Kidney tubule cell (primary cell): ENCODE measurements at regions not wholly inside any gene's neighbourhood (a gene's known extent, or its start where the extent isn't known, plus 50 kb on each side); places are given as distances from the start of the nearest gene placed in this dataset.
"Not testable (repeated sequence)": the region's sequence is repeated elsewhere in the genome, so short reads cannot be mapped to it uniquely, and the experiment has no call there.

Experiments used
- DNase-seq: peaks from one replicate; pipeline ENCODE4 v3.0.0-alpha.2; 2018; ENCODE audit warnings: low spot score

DNA sequence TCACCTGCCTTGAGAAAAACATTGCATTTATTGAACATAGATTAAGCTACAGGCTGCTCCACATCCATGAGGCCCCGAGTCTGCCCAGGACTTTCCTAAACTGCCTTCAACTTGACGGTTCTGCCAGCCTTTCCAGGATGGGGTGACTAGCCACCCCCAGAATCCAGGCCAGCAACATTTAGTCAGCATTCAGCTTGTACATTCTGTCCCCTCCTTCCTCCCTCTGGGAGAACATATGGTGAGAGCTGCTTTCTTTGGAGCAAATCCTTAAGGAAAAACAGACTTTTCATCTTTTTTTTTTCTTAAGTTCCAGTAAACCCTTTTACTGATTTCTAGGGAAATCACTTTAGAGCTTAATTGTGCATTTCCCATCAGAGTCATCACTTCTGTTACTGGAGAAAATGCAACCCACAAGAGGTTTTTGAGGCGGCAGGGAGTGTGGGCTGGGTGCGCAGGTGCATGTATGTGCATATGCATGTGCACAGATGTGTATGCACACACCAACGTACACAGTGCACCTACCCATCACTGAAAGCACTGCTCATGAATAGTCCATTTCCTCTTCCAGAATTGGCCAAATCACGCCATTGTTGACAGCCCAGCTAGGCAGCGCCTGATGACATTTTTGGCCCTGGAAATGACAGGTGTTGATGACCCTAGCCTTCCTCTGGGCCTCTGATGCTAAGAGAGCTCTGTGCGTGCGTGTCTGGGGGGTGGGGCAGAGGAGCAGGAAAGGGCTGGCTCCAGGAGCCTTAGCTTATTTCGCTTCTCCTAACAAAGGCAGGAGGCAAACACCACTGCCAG, 145.6 kb downstream of the HSD17B3 start:
- DNase-seq: no peak

- DNase-seq: no peak
Measured at GRCh38 chr9:96154081-96154480, 147.9 kb downstream of the HSD17B3 start.

GRCh38 chr9:96152550-96152949, 149.4 kb downstream of the HSD17B3 start:
- DNase-seq: no peak

GRCh38 chr9:96150324-96151227, 151.4 kb downstream of the HSD17B3 start:
- no peak for DNase-seq

DNA sequence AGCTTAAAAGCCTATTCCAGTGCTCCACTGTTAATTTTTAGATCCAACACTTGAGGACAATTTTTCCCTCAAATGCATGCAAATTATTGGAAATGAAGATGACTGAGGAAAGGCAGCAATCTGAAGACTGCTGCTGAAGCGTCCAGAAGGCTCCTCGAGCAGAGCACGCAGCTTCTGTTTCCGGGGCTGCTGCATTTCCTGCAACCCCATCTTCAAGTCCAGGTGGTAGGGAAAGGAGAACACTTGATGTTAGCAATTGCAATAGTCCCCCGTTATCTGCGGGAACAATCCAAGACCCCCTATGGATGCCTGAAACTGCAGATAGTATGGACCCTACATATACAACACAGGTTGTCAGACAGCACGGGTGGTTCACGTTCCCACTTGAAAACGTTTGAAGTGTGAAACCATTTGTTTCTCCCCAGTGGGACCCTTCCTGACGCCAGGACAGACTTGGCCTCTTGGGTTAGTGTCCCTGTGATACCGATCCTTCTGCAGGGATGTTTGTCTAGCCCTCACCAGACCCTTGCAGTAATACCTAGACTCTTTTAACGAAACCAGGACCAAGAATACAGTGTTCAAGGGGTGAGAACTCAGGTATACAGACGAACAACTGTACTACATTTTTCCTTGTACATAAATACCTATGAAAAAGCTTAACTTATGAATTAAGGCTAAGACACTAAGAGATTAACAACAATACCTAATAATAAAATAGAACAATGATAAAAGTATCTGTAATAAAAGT, 152.3 kb downstream of the HSD17B3 start:
- DNase-seq: no peak

- DNase-seq: no peak
Measured at GRCh38 chr9:96148634-96149532, 153.1 kb downstream of the HSD17B3 start.

GRCh38 chr9:96147029-96147428, 154.9 kb downstream of the HSD17B3 start:
- not testable (repeated sequence) for DNase-seq

GRCh38 chr9:96141666-96142065, 160.3 kb downstream of the HSD17B3 start:
- peak; percentile 23 for DNase-seq

- no peak for DNase-seq
Measured at GRCh38 chr9:96141128-96141474, 160.9 kb downstream of the HSD17B3 start.

DNA sequence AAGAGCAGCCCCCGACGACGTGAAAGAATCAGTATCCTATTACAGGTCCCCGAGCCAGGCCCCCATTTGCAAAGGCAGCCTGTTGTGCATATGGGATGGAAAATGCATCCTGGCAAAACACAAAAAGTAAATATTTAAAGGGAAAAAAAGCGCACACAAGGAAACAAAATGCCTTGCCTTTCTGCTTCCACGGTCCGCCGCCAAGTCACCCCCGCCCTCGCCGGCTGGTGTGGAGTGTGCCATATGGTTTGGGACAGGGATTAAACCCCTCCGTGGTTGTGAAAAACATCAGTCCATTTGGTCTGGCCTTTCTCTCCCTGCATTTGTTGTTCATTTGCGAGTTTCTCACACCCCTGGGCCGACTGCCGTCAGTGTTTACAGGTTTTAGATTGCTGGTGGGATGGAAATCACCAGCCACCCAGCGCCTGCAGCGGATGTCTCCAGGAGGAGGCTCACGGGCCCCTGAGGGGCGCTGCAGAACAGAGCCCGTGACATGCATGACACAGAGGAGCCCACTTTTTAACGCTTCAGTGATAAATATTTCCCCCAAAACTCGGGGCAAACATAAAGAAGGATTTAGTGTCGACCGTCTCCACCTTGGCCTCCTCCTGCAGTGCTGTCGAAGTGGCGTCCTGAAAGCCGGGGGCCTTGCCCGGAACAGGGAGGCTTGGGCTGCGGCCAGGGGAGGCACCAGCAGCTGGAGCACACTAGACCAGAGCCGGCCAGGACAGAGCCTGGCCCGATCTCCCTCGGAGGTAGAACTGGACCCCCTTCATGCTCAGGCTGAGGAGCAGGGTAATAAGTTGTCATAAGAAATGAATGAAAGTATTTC, 161.5 kb downstream of the HSD17B3 start:
- no peak for DNase-seq

DNA sequence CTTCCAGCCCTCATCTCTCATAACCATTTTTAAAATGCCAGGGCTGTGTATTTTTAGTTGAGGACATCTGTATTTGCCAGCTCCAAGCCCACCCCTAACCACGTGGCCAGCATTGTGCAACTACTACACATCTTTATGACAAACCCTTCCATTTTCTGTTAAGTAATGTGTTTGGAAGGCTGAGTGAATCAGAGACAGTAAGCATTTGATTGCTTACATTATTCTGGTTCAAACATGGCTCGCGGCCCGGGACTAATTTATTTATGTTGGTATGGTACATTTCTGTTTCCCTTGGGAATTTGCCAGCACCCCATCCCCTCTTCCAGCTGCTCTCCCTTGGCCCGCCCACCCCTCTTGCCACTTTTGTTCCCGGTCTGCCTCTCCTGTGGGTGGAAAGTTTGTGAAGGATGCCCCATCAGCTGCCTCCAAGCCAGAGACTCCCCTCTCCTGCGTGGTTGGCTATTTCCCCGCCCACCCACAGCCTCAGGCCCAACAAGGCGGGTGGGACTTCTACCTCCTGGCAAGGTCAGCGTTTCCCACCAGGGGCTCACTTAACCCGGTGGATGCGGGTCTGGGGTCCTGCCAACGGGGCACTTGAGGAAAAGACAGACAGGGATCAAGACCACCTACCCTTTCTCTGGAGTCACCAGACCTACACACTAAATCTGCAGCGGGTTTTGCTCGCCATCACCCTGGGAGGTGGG, 162.2 kb downstream of the HSD17B3 start:
- DNase-seq: no peak

DNA sequence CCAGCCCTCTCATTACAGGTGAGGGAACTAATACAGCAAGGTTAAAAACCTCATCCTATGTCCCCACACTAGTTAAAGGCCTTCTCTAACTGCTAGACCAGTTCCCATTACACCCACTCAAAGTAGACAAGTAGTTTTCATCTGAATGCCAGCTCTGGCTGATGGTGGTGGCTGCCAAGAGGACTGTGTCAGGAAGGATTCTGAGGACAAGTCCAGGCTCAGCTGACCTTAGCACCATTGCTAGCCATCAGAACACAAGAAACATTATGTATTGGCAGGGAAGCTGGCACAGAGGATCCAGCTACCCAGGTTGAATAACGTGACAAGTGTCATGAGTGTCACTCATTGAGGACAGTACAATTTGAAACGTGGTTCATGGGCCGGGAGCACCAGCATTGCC, 163.4 kb downstream of the HSD17B3 start:
- no peak for DNase-seq

DNA sequence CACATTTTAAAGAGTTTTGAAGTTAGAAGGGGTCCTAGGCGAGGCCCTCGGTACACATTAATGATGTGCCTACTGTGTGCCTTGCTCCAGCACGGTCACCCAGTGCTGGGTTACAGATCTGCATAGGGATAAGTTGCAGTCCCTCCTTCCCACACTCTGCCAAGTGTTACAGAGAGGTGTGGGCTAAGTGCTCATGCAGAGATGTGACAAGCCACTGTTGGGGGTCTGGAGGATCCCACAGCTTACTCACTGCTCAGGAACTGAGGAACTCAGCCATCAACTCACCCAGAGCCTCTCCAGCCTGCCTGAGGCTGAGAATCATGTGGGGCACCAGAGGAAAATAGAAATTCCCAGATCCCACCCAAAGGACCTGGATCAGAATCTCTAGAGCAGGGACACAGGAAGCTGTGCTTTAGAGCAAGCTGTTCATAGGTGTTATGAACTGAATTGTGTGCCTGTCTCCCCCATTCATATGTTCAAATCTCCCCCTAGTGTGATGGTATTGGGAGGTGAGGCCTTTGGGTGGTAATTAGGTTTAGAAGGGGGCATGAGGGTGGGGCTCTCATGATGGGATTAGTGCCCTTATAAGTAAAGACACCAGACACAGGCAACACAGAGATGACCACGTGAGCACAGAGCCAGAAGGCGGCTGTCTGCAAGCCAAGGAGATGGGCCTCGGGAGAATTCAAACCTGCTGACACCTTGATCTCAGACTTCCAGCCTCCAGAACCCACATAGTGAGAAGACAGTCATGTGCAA, 164.1 kb downstream of the HSD17B3 start:
- peak; percentile 13 for DNase-seq

DNA sequence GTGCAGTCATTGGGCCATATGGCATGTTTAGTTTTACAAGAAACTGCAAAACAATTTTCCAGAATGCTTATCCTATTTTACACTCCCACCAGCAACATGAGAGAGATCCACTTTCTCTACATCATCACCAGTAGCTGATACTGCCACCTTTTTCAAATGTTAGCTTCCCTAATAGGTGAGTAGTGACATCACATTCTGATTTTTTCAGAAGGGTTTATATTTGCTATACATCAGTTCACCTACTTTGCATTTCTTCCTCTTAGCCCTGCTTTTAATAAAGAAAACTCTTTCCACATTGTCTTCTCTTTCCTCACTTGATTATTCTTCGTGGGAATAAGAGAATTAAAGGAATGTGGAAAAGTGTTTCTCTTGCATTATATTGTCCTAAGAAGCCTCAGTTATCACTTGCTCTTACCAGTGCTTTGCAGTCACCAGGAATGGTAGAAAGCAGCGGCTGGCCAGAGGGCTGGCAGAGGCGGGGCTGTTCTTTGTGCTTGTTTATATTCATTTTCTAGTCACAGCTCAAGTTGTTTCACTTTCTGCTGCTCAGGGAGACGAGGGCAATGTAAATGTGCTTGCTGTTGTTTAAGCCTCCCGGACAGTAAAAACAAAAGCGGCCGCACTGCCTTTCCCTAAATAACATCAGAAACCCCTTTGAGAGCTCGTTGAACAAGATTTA, 164.8 kb downstream of the HSD17B3 start:
- DNase-seq: peak; percentile 48

- DNase-seq: no peak
Measured at GRCh38 chr9:96135753-96136290, 166.2 kb downstream of the HSD17B3 start.

GRCh38 chr9:96135076-96135752, 166.8 kb downstream of the HSD17B3 start:
- no peak for DNase-seq

GRCh38 chr9:96133321-96134021, 168.5 kb downstream of the HSD17B3 start:
- DNase-seq: no peak
